Tibial artery (tissue), 4 donors: ENCODE measurements at regions not wholly inside any gene's neighbourhood (a gene's known extent, or its start where the extent isn't known, plus 50 kb on each side); places are given as distances from the start of the nearest gene placed in this dataset.
"Not testable (repeated sequence)": the region's sequence is repeated elsewhere in the genome, so short reads cannot be mapped to it uniquely, and the experiment has no call there.

Source experiments
- DNase-seq, 2 donors: peaks; one replicate each; pipeline ENCODE4 v3.0.0-alpha.2; 2019
- H3K27ac ChIP-seq, 2 donors: fragments of 200-600 bp; sonication (generic) in 1 of 2; 1 replicate in 1 of 2; 2 replicates in 1 of 2; pipeline ENCODE4 v1.5.1; 2018 to 2019; ENCODE audit warnings: mild to moderate bottlenecking in 1 of 2
- H3K27me3 ChIP-seq, 2 donors: fragments of 200-600 bp; sonication (generic) in 1 of 2; one replicate each; pipeline versions ENCODE4 v1.5.1 to v1.6.0; 2016 to 2019
- H3K36me3 ChIP-seq, 3 donors: fragments of 200-600 bp; sonication (generic) in 2 of 3; one replicate each; pipeline ENCODE4 v1.5.1; 2016 to 2019; ENCODE audit warnings: mild to moderate bottlenecking in 2 of 3
- H3K4me1 ChIP-seq, 4 donors: fragments of 200-600 bp; sonication (generic) in 2 of 4; 1 replicate in 3 of 4; 2 replicates in 1 of 4; pipeline ENCODE4 v1.5.1; 2016 to 2019
- H3K4me3 ChIP-seq, 2 donors: fragments of 200-600 bp; sonication (generic) in 1 of 2; 1 replicate in 1 of 2; 2 replicates in 1 of 2; pipeline ENCODE4 v1.5.1; 2018 to 2019; ENCODE audit warnings: mild to moderate bottlenecking in 2 of 2
- H3K9me3 ChIP-seq, 3 donors: fragments of 200-600 bp; sonication (generic) in 1 of 3; one replicate each; pipeline ENCODE4 v1.5.1; 2016 to 2019
- intact Hi-C: fragments of 100-400 bp; cut with DNase I; formaldehyde crosslinking; loops from one replicate; pipeline ENCODE4 v1.15.0; 2023; ENCODE audit warnings: low total_unique reads
- TF ChIP-seq, protein P1 (sequence below), 2 experiments: fragments of 200-600 bp in 1 of 2; fragments of 450-650 bp in 1 of 2; IDR thresholded peaks; one replicate each; pipeline ENCODE4 v1.5.1; 2017 to 2019; ENCODE audit warnings: antibody characterized with exemption in 2 of 2, mild to moderate bottlenecking in 1 of 2, moderate library complexity in 1 of 2

DNA sequence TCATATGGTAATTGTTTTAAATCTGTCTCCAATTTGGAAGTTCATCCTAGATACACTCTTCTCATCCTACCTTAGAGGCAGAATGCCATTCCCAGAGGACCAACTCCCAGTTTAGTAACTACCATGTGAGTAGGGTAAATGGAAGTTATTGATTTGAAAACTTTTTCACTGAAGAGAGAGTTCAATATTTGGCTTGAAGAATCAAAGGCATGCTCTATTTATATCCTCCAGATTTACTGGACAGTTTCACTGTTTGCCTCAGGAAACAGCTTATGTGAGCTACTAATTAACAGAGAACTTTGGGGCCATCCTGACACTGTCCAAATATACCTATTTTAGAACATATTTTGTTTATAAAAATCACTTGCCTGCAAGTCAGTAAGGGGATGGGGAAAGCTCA, 607.2 kb upstream of the GYPC start:
- H3K9me3 ChIP-seq = peaks cover 0 to 5% (median 3%) of the 10 kb centered on the region in 3 donors
- no peak overlapping the region for H3K4me3 ChIP-seq
- intact Hi-C loops = no loop called here
- no peaks in the 10 kb centered on the region for H3K4me1 ChIP-seq
- no peak overlapping the region for H3K27ac ChIP-seq
- no peak for DNase-seq
- TF ChIP-seq, protein P1, sequence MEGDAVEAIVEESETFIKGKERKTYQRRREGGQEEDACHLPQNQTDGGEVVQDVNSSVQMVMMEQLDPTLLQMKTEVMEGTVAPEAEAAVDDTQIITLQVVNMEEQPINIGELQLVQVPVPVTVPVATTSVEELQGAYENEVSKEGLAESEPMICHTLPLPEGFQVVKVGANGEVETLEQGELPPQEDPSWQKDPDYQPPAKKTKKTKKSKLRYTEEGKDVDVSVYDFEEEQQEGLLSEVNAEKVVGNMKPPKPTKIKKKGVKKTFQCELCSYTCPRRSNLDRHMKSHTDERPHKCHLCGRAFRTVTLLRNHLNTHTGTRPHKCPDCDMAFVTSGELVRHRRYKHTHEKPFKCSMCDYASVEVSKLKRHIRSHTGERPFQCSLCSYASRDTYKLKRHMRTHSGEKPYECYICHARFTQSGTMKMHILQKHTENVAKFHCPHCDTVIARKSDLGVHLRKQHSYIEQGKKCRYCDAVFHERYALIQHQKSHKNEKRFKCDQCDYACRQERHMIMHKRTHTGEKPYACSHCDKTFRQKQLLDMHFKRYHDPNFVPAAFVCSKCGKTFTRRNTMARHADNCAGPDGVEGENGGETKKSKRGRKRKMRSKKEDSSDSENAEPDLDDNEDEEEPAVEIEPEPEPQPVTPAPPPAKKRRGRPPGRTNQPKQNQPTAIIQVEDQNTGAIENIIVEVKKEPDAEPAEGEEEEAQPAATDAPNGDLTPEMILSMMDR (IDR thresholded peaks at IDR 0.05) = no peak
- H3K27me3 ChIP-seq = no peaks in the 10 kb centered on the region
- H3K36me3 ChIP-seq = no peaks in the 10 kb centered on the region

DNA sequence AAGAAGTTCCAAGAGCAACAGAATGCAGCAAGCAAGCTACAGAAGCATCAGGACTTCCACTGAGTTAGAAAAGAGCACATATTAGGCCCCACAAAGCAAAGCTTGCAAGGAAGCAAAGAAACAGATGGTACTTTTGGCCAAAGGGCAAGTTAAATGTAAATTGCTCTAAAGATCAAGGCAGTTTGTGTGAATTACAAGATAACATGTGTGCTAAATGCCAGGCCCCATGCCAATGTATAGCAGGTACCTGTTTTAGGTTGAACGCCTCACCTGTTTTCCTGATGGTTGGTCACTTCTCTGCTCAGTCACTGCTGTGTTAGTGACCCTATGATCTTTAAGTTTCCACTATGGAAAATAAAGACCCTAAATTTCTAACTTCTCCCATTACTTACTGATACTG, 606.5 kb upstream of the GYPC start:
- Histone ChIP-seq H3K36me3 (no peaks in the 10 kb centered on the region), H3K4me1 (no peaks in the 10 kb centered on the region), H3K9me3 (peaks cover 0 to 5% (median 3%) of the 10 kb centered on the region in 3 donors), H3K27ac (no peak overlapping the region), H3K4me3 (no peak overlapping the region), H3K27me3 (no peaks in the 10 kb centered on the region)
- intact Hi-C loops = no loop called here
- no peak for DNase-seq
- TF ChIP-seq, protein P1 (IDR thresholded peaks at IDR 0.05) = no peak

DNA sequence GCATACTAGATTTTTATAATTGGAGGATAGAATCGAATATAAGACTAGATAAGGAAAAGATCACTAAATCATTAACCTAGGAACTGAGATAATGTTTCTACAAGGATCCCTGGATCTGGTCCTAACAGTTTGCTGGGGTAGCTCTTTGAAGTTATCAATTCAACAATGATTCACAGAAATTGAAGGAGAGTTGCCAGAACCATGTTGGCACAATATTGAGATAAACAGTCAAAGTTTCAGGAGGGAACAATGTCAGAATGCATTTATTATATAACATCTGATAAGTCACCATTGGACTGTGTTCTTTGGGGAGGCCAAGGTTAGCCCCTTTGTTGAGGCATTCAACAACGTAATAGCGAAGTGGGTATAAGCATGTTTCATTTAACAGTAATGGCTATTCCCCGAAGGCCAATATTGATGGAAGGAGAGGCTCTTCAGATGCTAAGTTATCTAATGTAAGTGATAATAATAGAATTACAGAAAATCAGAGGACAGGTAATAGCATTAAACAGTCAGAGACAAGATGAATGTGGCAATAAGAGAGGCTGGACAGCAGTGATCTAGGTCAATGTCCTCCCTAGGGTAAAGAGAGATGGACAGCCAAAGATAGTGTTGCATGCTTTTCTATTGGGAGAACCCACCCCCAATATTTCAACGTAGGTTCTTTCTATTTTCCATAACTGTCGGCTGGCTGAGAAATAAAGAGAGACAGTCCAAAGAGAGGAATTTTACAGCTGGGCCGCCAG, 604.8 kb upstream of the GYPC start:
- intact Hi-C loops = no loop called here
- Histone ChIP-seq H3K4me1 (no peaks in the 10 kb centered on the region), H3K27ac (no peak overlapping the region), H3K4me3 (no peak overlapping the region), H3K9me3 (peaks cover 0 to 5% (median 3%) of the 10 kb centered on the region in 3 donors), H3K36me3 (no peaks in the 10 kb centered on the region), H3K27me3 (no peaks in the 10 kb centered on the region)
- TF ChIP-seq, protein P1 (IDR thresholded peaks at IDR 0.05) = no peak
- no peak for DNase-seq

DNA sequence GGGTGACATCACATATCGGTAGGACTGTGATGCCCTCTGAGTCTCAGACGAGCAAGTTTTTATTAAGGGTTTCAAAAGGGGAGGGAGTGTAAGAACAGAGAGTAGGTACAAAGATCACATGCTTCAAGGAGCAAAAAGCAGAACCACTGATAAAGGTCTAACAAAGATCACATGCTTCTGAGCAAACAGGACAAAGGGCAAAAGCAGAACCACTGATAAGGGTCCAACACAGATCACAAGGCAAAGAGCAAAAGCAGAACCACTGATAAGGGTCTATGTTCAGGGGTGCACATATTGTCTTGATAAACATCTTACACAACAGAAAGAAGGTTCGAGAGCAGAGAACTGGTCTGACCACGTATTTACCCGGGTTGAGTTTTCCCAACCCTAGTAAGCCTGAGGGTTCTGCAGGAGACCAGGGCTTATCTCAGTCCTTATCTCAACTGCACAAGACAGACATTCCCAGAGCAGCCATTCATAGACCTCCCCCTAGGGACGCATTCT, 604.2 kb upstream of the GYPC start:
- DNase-seq, H3K27ac ChIP-seq, H3K4me1 ChIP-seq, H3K4me3 ChIP-seq, H3K9me3 ChIP-seq, H3K36me3 ChIP-seq, intact Hi-C loops, H3K27me3 ChIP-seq: not testable (repeated sequence)

DNA sequence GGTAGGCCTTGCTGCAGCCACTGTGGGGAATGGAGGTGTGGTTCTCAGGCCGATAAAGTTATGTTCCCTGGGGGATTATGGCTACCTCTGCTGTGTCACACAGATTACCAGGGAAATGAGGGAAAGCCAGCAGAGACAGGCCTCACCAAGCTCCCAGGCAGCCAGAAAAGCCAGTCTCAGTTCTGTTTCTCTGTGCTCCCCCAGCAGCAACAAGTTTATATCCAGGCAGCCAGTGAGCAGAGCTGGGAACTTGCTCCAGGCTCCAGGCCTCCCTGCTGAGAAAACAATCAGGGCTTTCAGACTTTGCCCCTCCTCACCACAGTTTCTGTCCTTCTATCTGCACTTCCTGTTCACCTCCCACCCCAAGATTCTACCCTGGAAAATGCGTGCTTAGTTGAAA, 596.6 kb upstream of the GYPC start:
- no peak for DNase-seq
- TF ChIP-seq, protein P1 (IDR thresholded peaks at IDR 0.05) = no peak
- H3K4me3 ChIP-seq = no peak overlapping the region
- no peaks in the 10 kb centered on the region for H3K9me3 ChIP-seq
- H3K36me3 ChIP-seq = no peaks in the 10 kb centered on the region
- H3K4me1 ChIP-seq = no peaks in the 10 kb centered on the region
- H3K27ac ChIP-seq = no peak overlapping the region
- intact Hi-C loops = loop anchor here (5.0 kb wide), 1 partner anchor 513 kb away; no protein-coding TSS in a partner anchor
- no peaks in the 10 kb centered on the region for H3K27me3 ChIP-seq

DNA sequence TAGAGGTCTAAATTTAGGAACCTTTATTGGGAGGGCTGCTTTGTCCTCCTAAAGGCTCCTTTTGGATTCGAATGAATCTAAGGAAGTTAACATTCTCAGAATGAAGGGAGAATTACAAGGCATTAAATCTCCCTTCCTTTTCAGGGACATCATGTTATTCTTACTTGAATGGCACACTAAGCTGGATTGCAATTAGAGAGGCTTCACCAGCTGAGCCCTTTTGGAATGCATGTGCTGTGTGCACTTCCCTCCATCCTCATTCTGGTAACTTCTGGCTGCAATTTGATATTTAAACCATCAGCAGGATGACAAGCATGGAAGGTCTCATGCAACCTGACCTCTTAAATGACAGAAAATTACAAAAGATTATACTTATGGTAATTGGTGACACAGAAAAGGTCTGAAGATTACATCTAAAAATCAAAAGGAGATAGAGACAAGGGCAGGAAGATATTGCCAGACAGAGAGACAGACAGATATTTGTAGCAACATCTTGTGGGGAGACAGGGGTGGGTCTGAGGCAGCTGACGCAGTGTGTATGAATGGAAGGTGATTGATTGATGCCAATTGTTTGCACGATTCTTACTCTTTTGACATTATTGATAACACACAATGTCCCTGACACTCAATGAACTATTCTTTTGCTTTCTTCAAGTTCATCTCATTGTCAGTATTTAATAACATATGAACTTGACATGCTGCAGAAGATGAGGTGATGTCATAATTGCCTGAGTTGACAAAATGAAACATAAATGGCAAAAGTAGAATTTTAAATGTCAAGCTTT, 570.8 kb upstream of the GYPC start:
- Histone ChIP-seq H3K4me3 (no peak overlapping the region), H3K27ac (no peak overlapping the region), H3K27me3 (no peaks in the 10 kb centered on the region), H3K36me3 (no peaks in the 10 kb centered on the region), H3K9me3 (no peaks in the 10 kb centered on the region), H3K4me1 (no peaks in the 10 kb centered on the region)
- TF ChIP-seq, protein P1 (IDR thresholded peaks at IDR 0.05) = no peak
- intact Hi-C loops = no loop called here
- no peak for DNase-seq
